ENCODE measurements at regions not wholly inside any gene's neighbourhood (a gene's known extent, or its start where the extent isn't known, plus 50 kb on each side); places are given as distances from the start of the nearest gene placed in this dataset.

DNA sequence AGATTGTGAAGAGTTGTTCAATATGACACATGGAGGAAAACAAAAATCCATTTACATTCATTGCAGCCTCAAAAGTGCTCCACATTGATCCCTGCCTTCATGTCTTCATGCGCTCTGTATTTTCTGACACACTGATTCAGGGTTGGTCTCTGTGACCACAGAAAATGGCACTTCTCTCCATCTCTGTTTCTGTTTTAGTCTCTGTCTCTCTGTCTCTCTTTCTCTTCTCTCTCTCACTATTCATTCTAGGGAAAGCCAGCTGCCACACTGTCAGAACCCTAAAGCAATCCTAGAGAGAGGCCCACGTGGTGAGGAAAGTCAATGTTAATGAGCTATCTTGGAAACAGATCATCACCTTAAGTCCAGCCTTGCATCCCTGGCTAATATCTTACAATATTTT is 2238.4 kb downstream of the PCDH7 start:
- TF ChIP-seq GATA3 (IDR thresholded peaks at IDR 0.05; ENCODE audit: low read depth, low read length) (no peak), GATA2 (IDR thresholded peaks at IDR 0.05; ENCODE audit: low read depth, low read length) (no peak)

DNA sequence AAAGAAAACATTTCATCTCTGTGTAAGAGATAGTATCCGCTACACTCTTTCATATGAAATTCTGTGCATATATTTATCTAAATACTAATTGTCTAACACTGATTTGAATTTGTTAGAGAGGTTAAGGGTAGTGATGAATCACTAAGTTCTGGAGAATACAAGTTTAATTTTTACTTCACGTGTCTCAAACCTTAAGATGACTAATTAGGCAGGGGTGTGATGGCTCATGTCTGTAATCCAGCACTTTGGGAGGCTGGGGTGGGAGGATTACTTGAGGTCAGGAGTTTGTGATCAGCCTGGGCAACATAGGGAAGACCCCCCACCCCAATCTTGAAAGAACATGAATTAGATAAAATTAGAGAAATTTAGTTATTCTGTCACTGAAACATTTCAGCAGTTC is 2241.9 kb downstream of the PCDH7 start:
- no peak for TF ChIP-seq GATA3 (IDR thresholded peaks at IDR 0.05; ENCODE audit: low read depth, low read length)
- no peak for TF ChIP-seq GATA2 (IDR thresholded peaks at IDR 0.05; ENCODE audit: low read depth, low read length)

DNA sequence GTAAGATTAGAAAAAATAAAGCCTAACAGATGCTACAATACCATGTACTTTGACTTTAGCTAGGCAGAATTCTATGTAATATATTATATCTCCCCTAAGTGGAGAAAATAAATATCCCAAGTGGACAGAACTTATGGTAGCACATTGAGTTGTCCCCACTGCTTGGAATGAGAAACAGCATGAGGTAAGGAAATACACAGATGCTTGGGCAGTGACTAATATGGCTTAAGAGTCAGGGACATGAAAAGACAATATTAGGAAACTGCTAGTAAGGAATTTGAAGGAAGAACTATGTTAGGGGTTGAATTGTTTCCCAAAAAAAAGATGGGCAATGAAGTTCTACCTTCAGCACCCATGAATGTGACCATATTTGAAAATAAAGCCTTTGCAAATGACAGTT is 2265.1 kb downstream of the PCDH7 start:
- no peak for TF ChIP-seq GATA3 (IDR thresholded peaks at IDR 0.05; ENCODE audit: low read depth, low read length)
- no peak for TF ChIP-seq GATA2 (IDR thresholded peaks at IDR 0.05; ENCODE audit: low read depth, low read length)

DNA sequence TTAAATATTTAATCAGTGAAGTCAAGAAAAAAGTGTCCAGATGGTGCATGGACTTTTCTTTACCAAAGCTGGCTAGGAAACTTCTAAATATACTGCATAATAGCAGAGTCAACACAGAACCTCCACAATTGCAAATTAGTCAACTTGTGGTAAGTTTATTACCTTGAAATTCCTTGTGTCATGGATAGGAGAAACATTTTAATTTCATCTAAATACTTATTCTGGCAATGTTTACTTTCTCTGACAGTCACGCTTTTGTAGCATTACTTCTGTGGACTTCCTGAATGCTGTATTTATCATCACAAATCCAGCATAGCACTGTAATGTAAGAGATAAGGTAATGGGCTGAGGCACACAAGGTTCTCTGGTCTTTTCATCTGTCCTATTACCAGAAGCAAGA is 2266.1 kb downstream of the PCDH7 start:
- TF ChIP-seq GATA2 (IDR thresholded peaks at IDR 0.05; ENCODE audit: low read depth, low read length), result no peak
- no peak for TF ChIP-seq GATA3 (IDR thresholded peaks at IDR 0.05; ENCODE audit: low read depth, low read length)

DNA sequence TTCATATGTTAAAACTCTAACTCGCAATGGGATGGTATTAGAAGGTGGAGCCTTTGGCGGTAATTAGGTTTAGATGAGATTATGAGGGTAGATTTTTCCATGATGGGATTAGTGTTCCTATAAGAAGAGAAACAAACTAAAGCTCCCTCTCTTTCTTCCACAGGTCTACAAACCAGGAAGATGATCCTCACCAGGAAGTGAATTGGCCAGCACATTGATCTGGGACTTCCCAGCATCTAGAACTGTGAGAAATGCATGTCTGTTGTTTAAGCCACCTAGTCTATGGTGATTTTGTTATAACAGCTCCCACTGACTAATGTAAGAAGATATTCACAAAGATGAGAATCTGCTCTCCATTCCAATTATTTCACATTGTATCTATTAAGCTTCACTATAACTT is 2266.9 kb downstream of the PCDH7 start:
- TF ChIP-seq GATA2 (IDR thresholded peaks at IDR 0.05; ENCODE audit: low read depth, low read length), result no peak

DNA sequence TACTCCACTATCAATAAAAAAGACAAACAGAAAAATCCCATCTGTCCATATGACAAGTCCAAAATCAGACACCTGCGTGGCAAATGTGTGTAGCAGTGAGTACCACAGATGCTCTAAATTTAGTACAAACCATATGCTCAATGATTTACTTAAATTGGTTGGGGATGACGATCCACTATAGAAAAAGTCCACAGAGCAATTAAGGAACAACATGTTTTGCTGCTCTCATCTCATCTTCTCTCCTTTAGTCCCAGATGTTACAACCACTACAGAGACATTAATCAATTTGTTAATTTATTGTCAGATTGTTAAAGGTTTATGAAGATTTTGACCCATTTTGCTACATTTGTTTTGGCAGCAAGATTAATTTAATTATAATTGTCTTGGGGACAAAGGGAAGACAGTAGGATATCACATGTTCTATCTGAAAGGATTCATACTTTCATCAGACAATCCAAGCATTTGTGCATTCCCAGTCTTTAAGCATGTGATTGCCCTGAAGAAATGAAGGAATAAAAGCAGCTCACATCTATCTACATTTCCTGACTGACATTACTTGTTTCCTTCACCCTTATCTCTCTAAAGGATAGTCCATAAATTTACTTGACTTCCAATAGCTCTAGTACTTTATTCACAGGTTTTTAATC is 2268.1 kb downstream of the PCDH7 start:
- no peak for TF ChIP-seq GATA2 (IDR thresholded peaks at IDR 0.05; ENCODE audit: low read depth, low read length)
- TF ChIP-seq GATA3 (IDR thresholded peaks at IDR 0.05; ENCODE audit: low read depth, low read length), result no peak

GRCh38 chr4:32991663-32992062 is 2271.5 kb downstream of the PCDH7 start:
- TF ChIP-seq GATA2 (IDR thresholded peaks at IDR 0.05; ENCODE audit: low read depth, low read length) (no peak), GATA3 (IDR thresholded peaks at IDR 0.05; ENCODE audit: low read depth, low read length) (no peak)

GRCh38 chr4:32994981-32995881 is 2275.1 kb downstream of the PCDH7 start:
- no peak for TF ChIP-seq GATA2 (IDR thresholded peaks at IDR 0.05; ENCODE audit: low read depth, low read length)
- no peak for TF ChIP-seq GATA3 (IDR thresholded peaks at IDR 0.05; ENCODE audit: low read depth, low read length)

- TF ChIP-seq GATA3 (IDR thresholded peaks at IDR 0.05; ENCODE audit: low read depth, low read length) (no peak), GATA2 (IDR thresholded peaks at IDR 0.05; ENCODE audit: low read depth, low read length) (no peak)
Measured at GRCh38 chr4:33013282-33013681, 2293.1 kb downstream of the PCDH7 start.

DNA sequence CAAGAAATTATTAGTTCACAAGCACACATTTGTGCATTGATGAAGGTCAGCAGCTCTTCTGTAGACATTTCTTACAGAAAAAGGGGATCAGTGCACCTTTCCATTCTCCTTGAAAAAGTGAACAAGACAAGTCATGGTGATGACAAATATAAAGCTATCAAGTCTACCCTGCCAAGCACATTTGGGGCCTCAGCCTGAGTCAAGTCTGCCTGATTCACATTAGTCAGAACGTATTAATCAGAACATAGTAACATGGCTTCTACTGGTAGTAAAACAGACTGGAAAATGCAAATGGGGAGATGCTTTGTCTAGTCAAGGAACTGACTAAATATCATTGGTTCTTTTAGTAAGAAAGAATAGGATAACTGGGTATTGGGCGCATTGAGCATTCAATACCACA is 2305.1 kb downstream of the PCDH7 start:
- TF ChIP-seq GATA3 (IDR thresholded peaks at IDR 0.05; ENCODE audit: low read depth, low read length), result no peak
- TF ChIP-seq GATA2 (IDR thresholded peaks at IDR 0.05; ENCODE audit: low read depth, low read length), result no peak

DNA sequence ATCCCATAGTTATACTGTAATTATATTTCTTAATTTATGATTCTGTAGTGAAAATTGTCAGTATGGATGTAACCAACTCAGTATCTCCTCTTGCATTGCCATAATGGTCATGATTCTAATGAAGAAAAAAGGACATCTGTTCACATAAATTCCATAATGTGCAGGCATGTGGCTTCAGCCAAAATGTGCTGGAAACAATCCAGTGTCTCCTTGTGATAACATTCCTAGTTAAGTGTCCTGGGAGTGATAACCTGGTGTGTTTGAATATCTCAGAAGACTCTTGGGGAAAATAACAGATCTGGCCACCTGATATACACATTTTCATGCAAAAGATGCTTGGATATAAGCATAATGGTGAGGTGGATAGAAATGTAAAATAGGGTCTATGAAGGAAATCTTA is 2309.8 kb downstream of the PCDH7 start:
- TF ChIP-seq GATA2 (IDR thresholded peaks at IDR 0.05; ENCODE audit: low read depth, low read length) (no peak), GATA3 (IDR thresholded peaks at IDR 0.05; ENCODE audit: low read depth, low read length) (no peak)

DNA sequence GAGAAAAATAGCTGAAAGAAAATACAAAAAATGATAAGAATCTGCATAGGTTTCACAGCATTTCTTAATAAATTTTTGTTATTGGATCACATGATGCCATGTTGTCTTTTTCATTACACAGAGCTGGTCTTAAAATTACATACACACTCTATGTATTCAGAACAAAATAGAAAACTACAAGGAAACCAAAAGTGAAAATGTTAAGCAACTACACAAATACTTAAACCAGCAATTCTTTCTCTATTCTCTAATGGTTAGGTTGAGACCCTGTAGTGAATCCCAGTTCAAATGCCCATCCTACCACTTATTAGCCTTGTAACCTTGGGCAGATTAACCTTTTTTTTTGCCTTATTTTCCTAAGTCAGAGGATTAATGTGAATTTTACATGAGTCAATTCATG is 2311.2 kb downstream of the PCDH7 start:
- TF ChIP-seq GATA3 (IDR thresholded peaks at IDR 0.05; ENCODE audit: low read depth, low read length) (no peak), GATA2 (IDR thresholded peaks at IDR 0.05; ENCODE audit: low read depth, low read length) (no peak)

DNA sequence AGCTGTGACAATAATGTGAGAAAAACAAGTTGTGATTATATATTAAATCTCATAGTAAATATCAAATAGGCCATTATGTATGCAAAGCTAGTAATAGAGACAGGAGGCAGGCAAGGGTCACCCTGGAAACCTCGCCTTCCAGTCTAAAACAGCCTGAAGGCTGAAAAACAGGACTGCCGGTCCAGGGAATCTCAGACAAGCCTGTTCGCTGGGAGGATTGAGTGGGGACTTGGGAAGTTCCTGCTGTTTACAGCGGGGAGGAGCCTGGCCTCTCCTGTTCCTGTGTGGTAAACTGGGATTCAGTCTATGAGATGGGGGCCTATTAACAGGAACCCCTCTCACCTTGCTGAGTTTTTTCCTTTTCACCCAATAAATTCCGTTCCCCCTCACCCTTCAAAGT is 2317.3 kb downstream of the PCDH7 start:
- no peak for TF ChIP-seq GATA3 (IDR thresholded peaks at IDR 0.05; ENCODE audit: low read depth, low read length)
- TF ChIP-seq GATA2 (IDR thresholded peaks at IDR 0.05; ENCODE audit: low read depth, low read length), result no peak

DNA sequence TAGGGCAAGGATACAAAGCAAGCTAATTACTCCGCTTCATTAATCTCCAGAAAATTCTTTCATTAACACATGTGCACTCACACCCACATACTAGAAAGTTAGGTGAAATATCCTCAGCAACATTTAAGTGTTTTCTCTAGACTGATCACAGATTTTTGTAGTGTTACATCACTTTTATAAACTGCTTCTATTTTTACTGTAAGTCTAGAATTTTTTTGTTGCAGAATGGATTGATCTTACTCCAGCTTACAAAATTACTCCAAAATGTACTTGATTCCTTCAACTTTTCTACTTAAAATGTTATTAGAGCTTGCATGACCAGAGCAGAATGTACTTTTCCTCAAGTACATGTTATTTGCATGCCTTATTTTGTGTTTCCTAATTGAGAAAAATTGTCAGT is 2325.2 kb downstream of the PCDH7 start:
- TF ChIP-seq GATA3 (IDR thresholded peaks at IDR 0.05; ENCODE audit: low read depth, low read length), result no peak
- TF ChIP-seq GATA2 (IDR thresholded peaks at IDR 0.05; ENCODE audit: low read depth, low read length), result no peak

GRCh38 chr4:33052241-33052640 is 2332.1 kb downstream of the PCDH7 start:
- TF ChIP-seq GATA3 (IDR thresholded peaks at IDR 0.05; ENCODE audit: low read depth, low read length), result no peak
- no peak for TF ChIP-seq GATA2 (IDR thresholded peaks at IDR 0.05; ENCODE audit: low read depth, low read length)

Measured in SH-SY5Y (cell line).